ENCODE measurements at regions not wholly inside any gene's neighbourhood (a gene's known extent, or its start where the extent isn't known, plus 50 kb on each side); places are given as distances from the start of the nearest gene placed in this dataset.

- Histone ChIP-seq H3K9ac (replicated peaks; ENCODE audit: extremely low read depth, insufficient read depth, low read length) (no peak overlapping the region), H3K27me3 (ENCODE audit: control insufficient read depth in 2 of 2, insufficient read depth in 2 of 2, low read length in 2 of 2) (no peaks in the 10 kb centered on the region), H2AFZ (ENCODE audit: low read depth, low read length) (no peak overlapping the region), H3K9me1 (replicated peaks; ENCODE audit: control insufficient read depth, extremely low read depth, insufficient read depth, low read length) (no peaks in the 10 kb centered on the region), H3K4me2 (ENCODE audit: insufficient read depth, low read length) (no peak overlapping the region), H3K27ac (ENCODE audit: insufficient read depth, low read depth, low read length) (no peak overlapping the region), H3K79me2 (ENCODE audit: control insufficient read depth, insufficient read depth, low read length) (no peaks in the 10 kb centered on the region), H4K20me1 (replicated peaks; ENCODE audit: control insufficient read depth, extremely low read depth, insufficient read depth, low read length) (no peaks in the 10 kb centered on the region), H3K9me3 (replicated peaks; ENCODE audit: control insufficient read depth, insufficient read depth, low read length) (no peaks in the 10 kb centered on the region), H3K4me1 (ENCODE audit: control insufficient read depth, extremely low read depth, insufficient read depth, low read length) (no peaks in the 10 kb centered on the region), H3K36me3 (ENCODE audit: control insufficient read depth in 2 of 2, extremely low read depth in 1 of 2, insufficient read depth in 2 of 2, low read length in 2 of 2) (no peaks in the 10 kb centered on the region), H3K4me3 (replicated peaks in 1 of 3; ENCODE audit: insufficient read depth in 1 of 3, low read depth in 1 of 3, low read length in 3 of 3) (no peak overlapping the region)
- intact Hi-C loops (cut with micrococcal nuclease) (no loop called here), dilution Hi-C loops (cut with MboI; ENCODE audit: extremely low pct_ligation_motif_present, low sequenced_read_pairs) (no loop called here)
- ChIA-PET CTCF (no interaction called here), POLR2A (no interaction called here)
- DNase-seq (ENCODE audit: low read depth, low spot score), result no peak
- BruUV-seq (replicated peaks), result no TSS peak
- no peak for FAIRE-seq
- TF ChIP-seq POLR2AphosphoS5 (IDR thresholded peaks at IDR 0.05; ENCODE audit: insufficient read depth, low read depth, low read length), result no peak
- TF ChIP-seq, protein P1, sequence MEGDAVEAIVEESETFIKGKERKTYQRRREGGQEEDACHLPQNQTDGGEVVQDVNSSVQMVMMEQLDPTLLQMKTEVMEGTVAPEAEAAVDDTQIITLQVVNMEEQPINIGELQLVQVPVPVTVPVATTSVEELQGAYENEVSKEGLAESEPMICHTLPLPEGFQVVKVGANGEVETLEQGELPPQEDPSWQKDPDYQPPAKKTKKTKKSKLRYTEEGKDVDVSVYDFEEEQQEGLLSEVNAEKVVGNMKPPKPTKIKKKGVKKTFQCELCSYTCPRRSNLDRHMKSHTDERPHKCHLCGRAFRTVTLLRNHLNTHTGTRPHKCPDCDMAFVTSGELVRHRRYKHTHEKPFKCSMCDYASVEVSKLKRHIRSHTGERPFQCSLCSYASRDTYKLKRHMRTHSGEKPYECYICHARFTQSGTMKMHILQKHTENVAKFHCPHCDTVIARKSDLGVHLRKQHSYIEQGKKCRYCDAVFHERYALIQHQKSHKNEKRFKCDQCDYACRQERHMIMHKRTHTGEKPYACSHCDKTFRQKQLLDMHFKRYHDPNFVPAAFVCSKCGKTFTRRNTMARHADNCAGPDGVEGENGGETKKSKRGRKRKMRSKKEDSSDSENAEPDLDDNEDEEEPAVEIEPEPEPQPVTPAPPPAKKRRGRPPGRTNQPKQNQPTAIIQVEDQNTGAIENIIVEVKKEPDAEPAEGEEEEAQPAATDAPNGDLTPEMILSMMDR (IDR thresholded peaks at IDR 0.05; ENCODE audit: extremely low read depth in 1 of 2, insufficient read depth in 1 of 2, low read depth in 1 of 2, low read length in 2 of 2), result no peak
- TF ChIP-seq GATA2 (IDR thresholded peaks at IDR 0.05; ENCODE audit: insufficient read depth, insufficient read length, low read depth, low read length), result no peak
- TF ChIP-seq JUN (IDR thresholded peaks at IDR 0.05; ENCODE audit: borderline replicate concordance, insufficient read depth, insufficient read length, low read depth), result no peak
- no peak for TF ChIP-seq FOS (IDR thresholded peaks at IDR 0.05; ENCODE audit: borderline replicate concordance, insufficient read depth, low read length)
- TF ChIP-seq POLR2A (IDR thresholded peaks at IDR 0.05; ENCODE audit: low read depth, low read length), result no peak
- no peak for TF ChIP-seq MYC (IDR thresholded peaks at IDR 0.05; ENCODE audit: low read depth, low read length)
- TF ChIP-seq MAX (IDR thresholded peaks at IDR 0.05; ENCODE audit: insufficient read depth, insufficient read length), result no peak
- no peak for TF ChIP-seq EZH2 (IDR thresholded peaks at IDR 0.05; ENCODE audit: borderline replicate concordance, low read depth, low read length, severe bottlenecking)
Observed at GRCh38 chr16:5319799-5320198, 222.2 kb upstream of the EEF2KMT start.
